Esophagus squamous epithelium (tissue), 5 donors: ENCODE measurements at regions not wholly inside any gene's neighbourhood (a gene's known extent, or its start where the extent isn't known, plus 50 kb on each side); places are given as distances from the start of the nearest gene placed in this dataset.

ENCODE experiments used
- DNase-seq: peaks from one replicate; lab custom pipeline; 2025; lab: John Stamatoyannopoulos, UW
- H3K27ac ChIP-seq, 4 donors: fragments of 200-600 bp; sonication (generic); one replicate each; pipeline ENCODE4 v1.5.1; 2016 to 2019; ENCODE audit warnings: mild to moderate bottlenecking in 1 of 4
- H3K27me3 ChIP-seq, 4 donors: fragments of 200-600 bp; sonication (generic); 1 replicate in 3 of 4; 2 replicates in 1 of 4; pipeline versions ENCODE4 v1.5.1 to v1.6.0; 2017 to 2021; ENCODE audit warnings: antibody characterized with exemption in 1 of 4
- H3K36me3 ChIP-seq, 3 donors: fragments of 200-600 bp; sonication (generic); one replicate each; pipeline ENCODE4 v1.5.1; 2016 to 2019
- H3K4me1 ChIP-seq, 3 donors: fragments of 200-600 bp; sonication (generic); one replicate each; pipeline ENCODE4 v1.5.1; 2017 to 2019
- H3K4me3 ChIP-seq, 4 donors: fragments of 200-600 bp; sonication (generic); 1 replicate in 3 of 4; 2 replicates in 1 of 4; pipeline ENCODE4 v1.5.1; 2016 to 2019; ENCODE audit warnings: mild to moderate bottlenecking in 2 of 4, moderate library complexity in 1 of 4
- H3K9me3 ChIP-seq, 3 donors: fragments of 200-600 bp; sonication (generic); one replicate each; pipeline ENCODE4 v1.5.1; 2016 to 2019
- CTCF ChIP-seq, 6 experiments: fragments of 450-650 bp in 4 of 6; fragments of 200-600 bp in 2 of 6; sonication (generic) in 2 of 6; IDR thresholded peaks; one replicate each; pipeline ENCODE4 v1.5.1; 2016 to 2019; ENCODE audit warnings: antibody characterized with exemption in 6 of 6, mild to moderate bottlenecking in 4 of 6, moderate library complexity in 4 of 6
- POLR2A ChIP-seq, 4 donors: fragments of 450-650 bp; IDR thresholded peaks; one replicate each; pipeline ENCODE4 v1.6.1; 2017; ENCODE audit warnings: antibody characterized with exemption in 4 of 4, mild to moderate bottlenecking in 4 of 4, moderate library complexity in 3 of 4
- WGBS, 2 donors: methylation state at CpG; one replicate each; pipeline ENCODE4 v1.1.5; 2018; 5-methylcytosine and 5-hydroxymethylcytosine counted together
- intact Hi-C: fragments of 100-400 bp; cut with DNase I; formaldehyde crosslinking; loops from one replicate; pipeline ENCODE4 v1.15.0; 2022
- donor health status: DM: yes; HTN: yes; CAD: no.

DNA sequence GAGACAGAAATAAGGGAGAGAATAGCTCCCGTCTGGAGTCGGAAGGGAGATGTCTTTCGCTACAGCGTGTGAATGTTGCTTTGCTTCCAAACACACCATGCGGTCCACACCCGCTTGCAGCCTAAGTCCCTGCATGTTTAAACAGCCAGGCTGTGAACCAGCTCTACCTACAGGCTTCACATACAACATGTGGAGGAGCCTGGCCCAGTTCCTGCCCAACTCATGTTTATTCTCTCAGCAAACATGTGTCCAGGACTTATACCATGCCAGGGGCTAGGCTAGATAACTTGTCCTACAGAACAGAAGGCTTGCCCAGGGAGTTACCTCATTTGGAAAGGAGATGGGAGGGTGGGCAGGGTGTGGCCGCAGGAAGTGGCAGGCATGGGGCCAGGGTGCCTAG lies 181.5 kb downstream of the FOXO1 start:
- Histone ChIP-seq H3K9me3 (no peaks in the 10 kb centered on the region), H3K4me3 (no peak overlapping the region), H3K27me3 (peaks cover 0 to 20% (median 0%) of the 10 kb centered on the region in 4 donors), H3K27ac (peak overlapping the region in 2 of 4 donors; percentile 37 to 59), H3K4me1 (peaks cover 0 to 30% (median 3%) of the 10 kb centered on the region in 3 donors), H3K36me3 (no peaks in the 10 kb centered on the region)
- TF ChIP-seq POLR2A (IDR thresholded peaks at IDR 0.05) (no peak), CTCF (IDR thresholded peaks at IDR 0.05) (no peak)
- intact Hi-C loops: no loop called here
- DNase-seq: no peak
- WGBS, 2 donors: 31 to 43% methylated on average over 6 to 7 of the region's 7 CpGs

DNA sequence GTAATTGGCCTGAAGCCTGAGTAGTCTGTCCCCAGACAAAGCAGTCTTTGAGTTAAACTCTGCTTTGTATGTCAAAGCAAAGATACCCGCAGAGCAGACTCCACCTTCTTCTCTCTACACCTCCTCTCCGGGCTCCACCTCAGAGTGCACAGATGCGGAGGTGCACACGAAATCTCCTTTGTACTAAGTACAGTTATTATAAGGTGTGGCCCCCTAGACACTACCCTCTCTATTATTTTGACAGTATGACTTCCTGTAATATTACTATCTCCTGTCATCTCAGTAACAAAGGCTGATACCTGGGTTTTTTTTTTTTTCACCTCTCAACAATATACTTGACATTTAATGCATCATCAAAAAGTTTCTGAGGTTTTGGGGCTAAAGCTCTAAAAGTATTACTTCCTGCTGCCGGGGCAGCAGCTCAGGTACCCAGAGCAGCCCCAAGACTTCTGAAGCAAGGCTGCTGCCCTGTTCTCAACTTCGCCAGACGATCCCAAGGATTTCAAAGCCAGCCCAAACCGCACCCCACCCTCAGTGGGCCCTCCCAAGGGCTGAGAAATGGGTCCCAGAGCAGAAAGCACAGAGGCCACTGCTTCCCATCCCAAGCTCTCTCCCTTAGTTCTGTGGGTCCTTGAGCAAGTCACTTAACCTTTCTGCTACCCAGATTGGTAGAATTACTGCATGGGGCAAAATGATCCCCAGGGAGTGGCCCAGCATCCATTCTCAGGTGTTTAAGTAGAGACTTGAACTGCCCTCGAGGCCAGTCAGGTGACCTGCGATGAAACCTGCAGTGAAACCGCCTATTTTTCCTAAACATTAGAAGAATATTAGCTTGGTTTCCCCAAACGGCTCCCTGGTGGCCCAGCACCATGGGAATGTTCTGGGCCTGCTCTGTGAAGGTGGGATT lies 180.6 kb downstream of the FOXO1 start:
- Histone ChIP-seq H3K4me1 (peaks cover 0 to 30% (median 3%) of the 10 kb centered on the region in 3 donors), H3K9me3 (no peaks in the 10 kb centered on the region), H3K27me3 (peaks cover 0 to 25% (median 0%) of the 10 kb centered on the region in 4 donors), H3K27ac (peak overlapping the region in 2 of 4 donors; percentile 21 to 59), H3K36me3 (no peaks in the 10 kb centered on the region), H3K4me3 (no peak overlapping the region)
- no peak for DNase-seq
- intact Hi-C loops: no loop called here
- TF ChIP-seq POLR2A (IDR thresholded peaks at IDR 0.05) (no peak), CTCF (IDR thresholded peaks at IDR 0.05) (no peak)
- 64 to 70% methylated on average over 11 to 12 of the region's 12 CpGs for WGBS, 2 donors

DNA sequence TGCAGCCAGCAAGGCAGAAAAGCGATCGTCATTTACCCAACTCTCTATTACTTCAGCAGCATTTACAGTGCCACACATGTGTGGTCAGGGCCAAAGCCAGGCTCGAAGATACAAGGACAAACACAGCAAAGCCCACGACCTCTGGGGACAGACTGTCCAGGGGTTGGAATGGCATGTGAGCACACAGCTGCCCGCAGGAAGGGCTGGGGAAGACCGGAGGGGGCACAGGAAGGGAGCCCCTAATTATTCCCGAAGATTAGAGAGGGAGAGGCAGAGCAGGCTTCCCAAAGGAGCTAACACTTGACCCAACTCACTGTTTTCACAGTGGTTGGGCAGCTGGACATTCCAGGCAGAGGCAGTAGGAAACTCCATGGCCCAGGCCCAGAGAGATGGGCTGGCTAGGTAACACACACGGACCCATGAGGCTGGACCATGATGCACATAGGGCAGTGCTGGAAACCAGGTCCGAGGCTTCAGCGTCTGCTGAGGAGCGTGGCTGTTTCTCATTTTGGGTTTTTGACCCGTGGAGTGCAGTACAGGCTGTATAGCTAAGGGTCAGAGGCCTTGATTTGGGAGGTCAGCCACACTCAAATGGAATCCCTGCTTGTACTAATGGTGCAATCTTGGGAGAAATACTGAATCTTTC lies 179.8 kb downstream of the FOXO1 start:
- no peak for DNase-seq
- Histone ChIP-seq H3K9me3 (no peaks in the 10 kb centered on the region), H3K4me3 (no peak overlapping the region), H3K4me1 (peaks cover 0 to 30% (median 3%) of the 10 kb centered on the region in 3 donors), H3K27me3 (peaks cover 0 to 32% (median 0%) of the 10 kb centered on the region in 4 donors), H3K36me3 (no peaks in the 10 kb centered on the region), H3K27ac (peak overlapping the region in 2 of 4 donors; percentile 21 to 52)
- TF ChIP-seq POLR2A (IDR thresholded peaks at IDR 0.05) (no peak), CTCF (IDR thresholded peaks at IDR 0.05) (no peak)
- WGBS, 2 donors: 63 to 82% methylated on average over 10 of the region's 12 CpGs
- intact Hi-C loops: no loop called here

DNA sequence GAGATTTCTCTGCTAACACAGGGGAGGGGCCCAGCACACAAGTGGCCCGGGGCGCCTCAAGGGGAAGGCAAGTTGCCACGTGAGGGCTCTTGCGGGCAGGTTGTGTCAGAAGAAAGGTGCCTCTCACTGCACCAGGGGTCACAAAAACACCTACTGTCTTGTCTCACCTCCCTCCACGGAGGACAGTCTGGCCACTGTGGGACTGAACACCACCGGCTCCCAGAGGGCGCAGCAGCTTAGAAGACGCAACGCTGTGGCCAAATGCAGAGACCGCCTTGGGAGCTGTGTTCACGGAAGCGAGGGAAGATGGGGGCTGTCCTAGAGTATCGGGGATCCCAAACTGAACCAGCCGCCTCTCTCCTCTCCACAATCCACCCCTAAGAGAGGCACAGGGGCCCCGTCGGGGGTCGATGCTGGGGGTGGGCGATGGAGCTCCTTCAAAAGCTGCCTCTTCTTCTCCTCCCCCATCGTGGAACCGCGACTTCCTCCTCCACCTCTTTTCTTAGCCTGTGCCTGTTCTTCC lies 177.5 kb downstream of the FOXO1 start:
- no peak for TF ChIP-seq CTCF (IDR thresholded peaks at IDR 0.05)
- no peak for TF ChIP-seq POLR2A (IDR thresholded peaks at IDR 0.05)

More for the DNA sequence above, 177.5 kb downstream of the FOXO1 start:
- WGBS, 2 donors: 91 to 96% methylated on average over 19 to 20 of the region's 21 CpGs
- Histone ChIP-seq H3K27ac (no peak overlapping the region), H3K4me3 (no peak overlapping the region), H3K9me3 (no peaks in the 10 kb centered on the region), H3K27me3 (peaks cover 0 to 36% (median 0%) of the 10 kb centered on the region in 4 donors), H3K4me1 (peaks cover 0 to 25% (median 3%) of the 10 kb centered on the region in 3 donors), H3K36me3 (no peaks in the 10 kb centered on the region)
- no peak for DNase-seq
- intact Hi-C loops: no loop called here
